GM18861 (cell line): ENCODE measurements at regions not wholly inside any gene's neighbourhood (a gene's known extent, or its start where the extent isn't known, plus 50 kb on each side); places are given as distances from the start of the nearest gene placed in this dataset.

Source experiments
- ATAC-seq: cut with Tn5 transposase; IDR thresholded peaks from one replicate; pipeline ENCODE4 v1.9.1; 2021; ENCODE audit not compliant: unreplicated experiment

DNA sequence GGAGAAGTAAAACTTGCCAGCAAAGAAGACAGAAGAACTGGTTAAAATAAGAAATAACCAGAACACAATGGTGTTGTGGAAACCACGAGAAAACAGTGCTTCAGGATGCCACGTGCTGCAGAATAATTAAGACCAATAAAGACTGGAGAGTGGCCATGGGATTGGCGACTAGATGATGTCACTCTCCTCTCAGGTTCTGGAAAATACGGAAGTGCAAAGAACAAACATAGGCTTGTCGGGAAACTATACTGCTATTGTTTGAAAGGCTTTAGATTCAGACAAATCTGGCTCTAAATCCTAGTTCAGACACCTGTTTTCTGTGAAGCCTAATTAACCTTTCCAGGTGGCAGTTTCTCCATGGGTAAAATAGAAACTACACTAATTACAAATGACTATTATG lies 138.4 kb upstream of the STXBP5 start:
- no peak for ATAC-seq

DNA sequence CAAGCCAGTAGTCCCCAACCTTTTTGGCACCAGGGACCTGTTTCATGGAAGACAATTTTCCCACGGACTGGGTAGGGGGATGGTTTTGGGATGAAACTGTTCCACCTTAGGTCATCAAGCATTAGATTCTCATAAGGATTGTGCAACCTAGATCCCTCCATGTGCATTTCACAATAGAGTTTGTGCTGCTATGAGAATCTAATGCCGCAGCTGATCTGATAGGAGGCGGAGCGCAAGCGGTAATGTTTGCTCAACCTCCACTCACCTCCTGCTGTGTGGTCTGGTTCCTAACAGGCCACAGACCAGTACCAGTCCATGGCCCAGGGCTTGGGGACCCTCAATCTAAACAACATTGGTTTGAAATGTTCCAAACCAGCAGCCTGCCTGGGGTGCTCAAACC lies 137.0 kb upstream of the STXBP5 start:
- no peak for ATAC-seq

DNA sequence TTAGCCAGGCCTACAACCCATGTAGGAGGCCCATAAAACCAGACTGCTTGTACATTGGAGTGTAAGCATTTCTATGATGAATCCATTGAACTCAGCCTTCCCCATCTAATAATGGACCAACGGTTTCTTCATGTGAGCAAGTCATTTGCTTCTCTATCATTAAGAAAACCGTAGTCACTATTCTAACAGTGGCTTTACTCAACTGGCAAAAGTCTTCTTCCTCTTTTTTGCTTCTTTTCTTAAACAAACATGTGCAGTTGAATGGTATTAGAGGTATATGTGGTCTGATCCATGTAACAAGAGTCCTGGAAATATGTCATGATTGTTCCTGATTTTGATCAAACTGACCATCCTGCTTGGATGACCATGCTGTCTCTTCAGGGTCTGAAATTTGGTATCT lies 132.4 kb upstream of the STXBP5 start:
- no peak for ATAC-seq

DNA sequence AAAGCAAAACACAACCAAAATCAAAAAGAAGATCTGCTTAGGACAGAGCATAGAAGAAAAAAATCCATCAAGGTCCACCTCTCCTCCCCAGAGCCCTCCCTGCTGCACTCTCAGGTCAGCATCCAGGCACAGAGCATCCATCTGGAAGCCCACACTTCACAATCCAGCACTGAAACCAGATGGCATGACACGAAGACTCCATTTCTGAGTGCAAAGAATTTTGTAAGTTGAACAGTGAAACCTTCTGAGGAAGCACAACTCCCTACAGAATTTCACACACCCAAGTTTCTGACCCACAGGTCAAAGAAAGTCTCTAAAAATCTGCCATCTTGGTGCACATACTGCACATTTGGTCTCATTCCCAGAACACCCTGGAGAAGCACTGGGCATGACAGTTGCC lies 128.8 kb upstream of the STXBP5 start:
- ATAC-seq, result no peak

DNA sequence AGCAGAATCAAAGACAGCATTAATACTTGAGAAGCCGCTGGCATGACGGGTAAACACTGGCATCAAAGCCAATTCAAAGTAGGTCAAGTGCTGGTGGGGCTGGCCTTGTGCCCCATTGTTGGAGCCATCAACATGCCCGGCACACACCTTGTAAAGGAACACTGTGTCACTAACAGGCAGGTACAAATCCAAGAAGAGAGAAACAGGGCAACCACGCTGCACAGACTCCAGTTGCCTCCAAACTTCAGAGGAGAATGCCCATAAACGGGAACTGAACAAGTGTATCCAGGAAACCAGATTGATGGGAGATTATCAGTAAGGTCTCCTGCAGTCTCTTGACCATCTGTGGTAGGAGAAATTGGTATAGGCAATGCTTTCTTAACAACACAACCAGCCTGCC lies 127.0 kb upstream of the STXBP5 start:
- ATAC-seq, result no peak

DNA sequence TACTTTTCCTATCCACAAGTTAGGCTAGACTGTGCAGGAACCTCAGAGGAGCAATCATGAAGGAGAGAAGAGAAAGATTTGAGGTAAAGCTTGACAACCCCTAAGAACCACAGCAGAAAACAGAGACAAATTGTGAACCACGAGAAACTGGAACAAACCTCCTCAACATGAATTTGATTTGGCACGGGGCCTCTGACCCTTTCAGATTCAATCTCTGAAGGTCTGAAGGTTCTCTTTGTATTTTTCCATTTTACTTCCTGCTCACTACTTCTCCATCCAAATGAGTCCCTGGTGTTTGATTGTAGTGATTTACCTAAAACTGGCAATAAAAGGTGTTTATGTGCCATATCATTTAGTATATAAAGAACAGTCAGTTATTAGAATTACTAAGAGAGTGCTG lies 126.1 kb upstream of the STXBP5 start:
- no peak for ATAC-seq

DNA sequence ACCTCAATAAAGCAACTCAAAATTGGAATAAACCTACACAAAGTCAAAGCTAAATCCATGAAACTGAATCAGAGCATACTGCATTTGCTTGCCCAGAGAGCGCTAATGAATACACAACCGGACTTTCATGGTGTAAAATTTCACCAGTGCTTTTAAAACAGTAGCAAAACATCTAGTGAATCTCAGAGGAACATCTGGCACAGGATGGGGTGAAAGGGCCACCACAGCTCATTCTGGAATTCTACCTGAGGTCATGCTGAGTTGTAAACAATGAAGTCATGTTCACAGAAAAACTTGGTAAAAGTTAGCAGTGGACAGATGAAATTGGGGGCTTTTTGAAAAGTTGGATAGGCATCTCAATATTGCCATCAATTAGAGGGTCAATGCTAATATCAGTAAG lies 125.6 kb upstream of the STXBP5 start:
- ATAC-seq, result no peak

DNA sequence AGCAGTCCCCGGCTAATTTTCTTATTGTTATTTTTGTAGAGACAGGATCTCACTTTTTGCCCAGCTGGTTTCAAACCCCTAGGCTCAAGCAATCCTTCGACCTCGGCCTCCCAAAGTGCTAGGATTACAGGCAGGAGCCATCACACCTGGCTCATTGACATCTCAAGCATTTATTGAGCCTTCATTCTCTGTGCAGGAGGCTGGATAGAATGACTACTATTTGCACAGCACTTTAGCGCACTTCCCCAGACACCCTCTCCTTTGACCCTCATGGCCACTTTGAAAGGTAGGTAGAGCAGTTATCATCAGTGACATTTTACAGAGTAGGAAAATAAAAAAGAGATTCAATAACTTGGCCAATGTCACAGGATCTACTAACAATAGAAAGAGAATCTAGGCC lies 124.0 kb upstream of the STXBP5 start:
- no peak for ATAC-seq

DNA sequence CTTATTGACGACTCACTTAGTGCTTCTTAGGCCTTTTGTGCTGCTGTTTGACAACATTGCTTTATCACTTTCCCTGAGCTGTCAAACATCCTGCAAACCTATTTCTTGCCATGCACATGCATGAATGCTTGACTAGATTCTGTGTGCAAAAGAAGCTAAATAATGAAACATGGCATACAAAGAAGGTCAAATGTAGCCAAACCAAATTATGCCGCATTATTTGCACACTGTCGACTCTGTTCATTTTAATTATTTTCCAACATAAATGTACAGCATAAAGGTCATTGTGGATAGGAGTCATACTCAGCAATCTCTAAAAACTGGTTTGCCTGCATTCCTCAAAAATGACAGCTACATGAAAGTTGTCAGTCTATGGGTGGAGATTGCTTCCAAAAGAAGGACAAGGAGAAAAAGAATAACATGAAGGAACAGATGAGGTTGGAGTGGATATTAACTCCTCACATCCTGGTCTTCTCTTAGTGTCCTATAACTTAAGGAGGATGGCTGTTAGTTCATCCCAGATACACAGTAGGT lies 123.1 kb upstream of the STXBP5 start:
- ATAC-seq, result no peak

DNA sequence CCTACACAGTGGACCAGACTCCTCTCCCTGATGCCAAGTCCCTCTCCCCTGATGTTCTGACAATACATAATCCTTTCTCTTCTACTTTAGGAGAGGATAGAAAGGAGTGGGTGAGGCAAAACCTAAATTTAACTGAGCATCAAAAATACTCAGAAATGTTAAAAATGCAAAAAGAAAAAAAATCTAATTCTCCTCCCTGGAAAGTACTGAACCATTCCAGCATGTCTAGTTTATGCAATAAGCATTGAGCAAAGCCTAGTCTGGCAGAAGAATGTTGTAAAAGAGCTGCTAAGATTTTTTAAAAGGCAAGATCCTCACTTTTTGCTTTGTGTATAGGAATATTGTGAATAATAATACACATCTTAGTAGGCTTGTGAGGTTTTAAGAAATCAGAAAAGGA lies 116.6 kb upstream of the STXBP5 start:
- ATAC-seq, result no peak

DNA sequence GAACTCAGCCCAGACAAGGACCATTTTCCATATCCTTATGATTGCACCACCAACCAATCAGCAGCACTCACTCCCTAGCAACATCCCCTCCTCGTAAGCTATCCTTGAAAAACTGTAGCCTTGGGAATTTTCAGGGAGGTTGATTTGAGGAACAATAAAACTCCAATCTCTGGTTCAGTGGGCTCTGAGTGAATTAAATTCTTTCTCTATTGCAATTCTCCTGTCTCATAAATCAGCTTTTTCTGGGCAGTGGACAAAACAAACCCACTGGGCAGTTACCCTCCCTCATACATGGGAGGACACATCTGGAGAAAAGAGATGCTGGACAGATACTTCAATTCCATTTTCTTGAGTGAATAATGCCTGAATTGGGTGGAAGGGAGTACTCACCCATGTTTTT lies 115.4 kb upstream of the STXBP5 start:
- ATAC-seq, result no peak

DNA sequence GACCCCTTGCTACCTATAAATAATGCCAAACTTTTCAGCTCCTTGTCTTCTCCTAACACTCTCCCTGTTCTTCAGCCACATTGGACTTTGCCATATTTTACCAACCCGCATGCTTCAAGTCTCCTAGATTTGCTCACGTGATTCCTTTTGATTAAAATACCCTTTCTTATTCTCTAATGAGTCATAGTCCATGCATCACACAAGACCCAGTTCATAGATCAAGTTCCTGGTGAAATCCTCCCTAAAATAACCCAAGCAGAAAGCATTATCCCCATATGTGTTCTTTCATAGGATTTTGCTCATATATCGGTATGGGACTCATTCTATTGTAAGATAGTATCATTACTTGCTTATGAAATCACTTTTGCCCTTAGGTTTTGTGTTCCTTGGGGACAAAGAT lies 108.9 kb upstream of the STXBP5 start:
- no peak for ATAC-seq

DNA sequence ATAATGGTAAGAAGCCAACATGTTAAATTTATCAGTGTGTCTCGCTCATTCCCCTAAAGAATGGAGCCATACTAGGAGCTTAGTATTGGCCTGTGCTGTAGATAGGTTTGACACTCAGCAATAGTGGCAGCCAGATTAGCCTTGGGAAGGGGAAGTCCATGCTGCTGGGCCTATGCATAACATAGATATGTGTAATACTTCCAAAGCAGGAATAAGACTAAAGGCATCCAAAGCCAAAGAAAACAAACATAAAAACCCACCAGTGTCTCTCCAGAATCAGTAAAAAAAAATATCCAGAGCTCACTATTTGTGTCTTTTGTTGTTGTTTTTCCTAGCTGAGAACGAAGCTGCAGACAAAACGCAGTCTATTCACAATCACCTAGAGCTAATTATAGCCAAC lies 104.2 kb upstream of the STXBP5 start:
- no peak for ATAC-seq

DNA sequence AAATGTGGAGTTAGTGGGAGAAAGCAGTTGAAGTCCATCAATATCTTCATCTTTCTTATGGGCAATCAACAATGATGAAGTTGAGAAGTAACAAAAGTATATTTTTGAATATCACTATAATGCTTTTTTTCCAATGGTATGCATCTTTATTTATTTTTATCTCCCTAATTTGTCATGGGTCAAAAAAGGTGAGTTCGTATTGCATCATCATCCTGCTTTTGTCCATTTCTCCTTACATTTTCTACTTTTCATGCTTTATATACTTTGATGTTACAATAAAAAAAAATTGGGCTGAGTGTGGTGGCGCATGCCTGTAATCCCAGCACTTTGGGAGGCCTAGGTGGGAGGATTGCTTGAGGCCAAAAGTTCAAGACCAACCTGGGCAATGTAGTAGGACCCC lies 101.2 kb upstream of the STXBP5 start:
- no peak for ATAC-seq

DNA sequence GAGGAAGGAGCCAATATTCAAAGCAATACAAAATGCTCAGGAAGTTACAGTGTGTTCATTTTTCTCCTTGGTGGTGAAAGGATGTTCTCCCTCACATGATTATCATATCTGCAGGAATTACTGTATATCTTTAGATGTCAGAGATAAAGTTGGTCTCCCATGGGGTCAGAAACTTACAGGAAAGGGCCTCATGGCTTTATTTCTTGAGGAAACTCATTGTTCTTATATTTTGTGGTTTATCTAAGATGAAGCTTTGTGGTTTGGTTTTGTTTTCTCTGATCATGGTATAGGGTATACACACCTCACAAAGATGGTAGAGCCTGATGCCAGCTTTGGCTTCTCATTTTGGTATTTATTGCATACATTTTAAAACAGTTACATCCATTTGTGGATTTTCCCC lies 100.5 kb upstream of the STXBP5 start:
- ATAC-seq, result no peak

DNA sequence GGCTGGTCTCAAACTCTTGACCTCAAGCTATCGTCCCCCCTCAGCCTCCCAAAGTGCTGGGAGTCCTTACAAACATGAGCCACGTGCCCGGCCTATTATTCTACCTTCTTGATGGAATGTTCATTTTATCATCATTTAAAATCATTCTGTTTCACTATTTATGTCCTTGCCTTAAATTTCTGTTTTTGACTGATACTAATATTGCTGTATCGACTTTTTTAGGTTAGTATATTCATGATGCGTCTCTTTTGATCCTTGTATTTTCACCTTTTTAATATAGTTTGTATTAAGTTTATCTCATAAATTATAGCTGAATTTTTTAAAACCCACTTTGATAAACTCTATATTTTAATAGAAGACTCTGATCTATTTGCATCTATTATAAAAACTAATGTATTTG lies 98.4 kb upstream of the STXBP5 start:
- no peak for ATAC-seq

DNA sequence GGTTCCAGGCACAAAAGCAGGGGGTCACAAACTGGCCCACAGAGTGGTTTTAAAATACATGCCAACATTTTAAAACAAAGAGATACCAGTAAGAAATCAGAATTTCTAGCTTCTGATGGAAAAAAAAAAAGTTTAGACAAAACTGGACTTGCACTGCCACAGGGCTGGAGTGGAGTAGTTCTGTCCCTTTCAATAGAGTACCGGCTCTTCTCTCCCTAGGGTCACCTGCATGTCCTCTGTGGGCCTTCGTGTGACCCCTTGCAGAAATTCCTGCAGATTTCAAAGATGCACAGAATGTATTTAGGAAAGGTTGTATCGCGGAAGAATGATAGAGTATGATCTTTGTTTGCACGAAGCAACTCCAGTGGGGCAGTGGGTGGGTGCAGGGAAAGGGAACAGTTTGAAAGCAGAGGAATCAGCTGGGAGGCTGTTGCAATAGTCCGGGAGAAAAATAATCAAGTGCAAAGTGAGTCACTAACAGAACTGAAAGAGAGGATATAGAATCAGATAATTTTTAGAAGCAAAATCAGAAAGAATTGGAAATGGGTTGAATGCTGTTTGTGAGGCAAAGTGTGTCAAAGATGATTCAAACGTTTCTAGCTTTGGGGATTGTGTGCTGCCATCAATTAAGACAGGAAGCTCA lies 97.3 kb upstream of the STXBP5 start:
- ATAC-seq, result no peak

DNA sequence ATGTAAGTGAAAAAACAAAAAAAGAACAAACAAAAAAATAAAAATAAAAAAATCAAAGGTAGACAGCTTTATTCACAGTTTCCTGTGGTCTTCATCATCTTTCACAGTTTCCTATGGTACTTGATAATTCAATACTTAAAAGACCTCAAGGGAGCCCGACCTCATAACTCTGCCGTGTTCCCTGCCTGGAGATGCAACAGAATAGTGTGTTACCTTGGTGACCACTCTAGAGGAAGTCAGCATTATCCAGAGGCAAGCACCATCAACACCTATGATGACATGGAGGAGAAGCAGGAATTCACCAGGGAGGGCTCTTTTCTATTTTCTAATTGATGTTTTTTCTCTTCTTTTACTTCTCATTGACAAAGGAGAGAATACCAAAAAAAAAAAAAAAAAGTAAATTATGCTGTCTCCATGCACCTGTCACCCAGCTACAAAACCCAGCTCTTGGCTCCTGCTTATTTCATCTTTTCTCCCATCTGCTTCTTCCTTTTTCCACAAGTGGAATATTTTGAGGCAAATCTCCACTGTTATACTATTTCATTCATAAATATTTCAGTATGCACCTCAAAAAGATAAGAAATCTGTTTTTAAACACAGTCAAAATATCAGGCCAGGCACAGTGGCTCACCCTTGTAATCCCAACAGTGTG lies 95.8 kb upstream of the STXBP5 start:
- no peak for ATAC-seq

DNA sequence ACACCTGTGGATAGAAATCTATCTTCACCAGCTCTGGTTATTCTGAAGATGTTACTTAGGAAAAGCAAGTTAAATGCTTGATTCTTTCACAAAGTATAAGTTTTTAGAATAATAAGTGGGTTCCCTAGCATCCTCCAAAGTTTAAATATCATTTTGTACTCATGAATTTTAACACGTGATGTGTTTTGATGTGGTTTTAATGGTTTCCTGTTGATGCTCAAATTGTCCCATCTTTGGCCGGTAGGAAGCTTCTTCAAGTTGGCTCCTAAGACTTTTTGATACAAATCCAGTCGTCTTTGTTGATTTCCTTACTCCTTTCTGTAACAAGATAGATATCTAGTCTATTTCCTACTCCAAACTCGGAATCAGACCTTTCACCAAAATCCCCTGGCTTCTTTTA lies 94.5 kb upstream of the STXBP5 start:
- ATAC-seq, result no peak

DNA sequence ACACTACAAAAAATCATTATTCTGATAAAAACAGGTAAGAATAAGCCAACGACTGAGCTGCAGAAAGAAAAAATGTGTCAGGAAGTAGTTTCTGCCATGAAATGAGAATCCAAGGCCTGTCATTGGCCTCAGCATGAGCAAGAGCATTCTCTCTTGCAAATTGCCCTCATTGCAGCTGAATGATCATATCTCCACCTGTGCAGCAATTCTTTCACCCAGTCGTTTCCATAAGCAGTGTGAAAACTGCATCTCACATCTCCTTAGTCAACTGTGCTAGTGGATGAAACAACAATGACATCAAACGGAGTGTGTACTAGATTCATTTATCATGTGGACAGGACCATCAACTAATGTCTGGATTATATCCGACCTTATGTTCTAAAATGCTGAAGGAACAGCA lies 88.2 kb upstream of the STXBP5 start:
- ATAC-seq, result no peak

DNA sequence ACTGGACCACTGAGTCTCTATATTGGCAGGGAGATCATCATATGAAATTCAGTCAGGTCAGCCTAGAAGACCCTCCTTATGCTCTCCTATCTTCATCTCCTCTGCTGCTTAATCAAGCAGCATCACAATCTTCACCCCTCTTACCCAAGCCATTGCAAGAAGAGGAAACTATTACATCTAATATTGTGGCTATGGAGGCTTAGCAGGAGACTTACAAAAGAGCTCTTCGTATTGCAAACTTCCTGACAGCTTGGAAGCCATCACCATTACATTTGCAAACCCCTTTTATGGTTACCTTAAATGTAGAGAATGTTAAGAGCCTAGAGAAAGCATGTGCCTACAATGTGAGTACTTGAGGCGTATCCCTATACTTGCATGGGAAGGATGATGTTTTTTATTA lies 87.2 kb upstream of the STXBP5 start:
- ATAC-seq, result no peak

DNA sequence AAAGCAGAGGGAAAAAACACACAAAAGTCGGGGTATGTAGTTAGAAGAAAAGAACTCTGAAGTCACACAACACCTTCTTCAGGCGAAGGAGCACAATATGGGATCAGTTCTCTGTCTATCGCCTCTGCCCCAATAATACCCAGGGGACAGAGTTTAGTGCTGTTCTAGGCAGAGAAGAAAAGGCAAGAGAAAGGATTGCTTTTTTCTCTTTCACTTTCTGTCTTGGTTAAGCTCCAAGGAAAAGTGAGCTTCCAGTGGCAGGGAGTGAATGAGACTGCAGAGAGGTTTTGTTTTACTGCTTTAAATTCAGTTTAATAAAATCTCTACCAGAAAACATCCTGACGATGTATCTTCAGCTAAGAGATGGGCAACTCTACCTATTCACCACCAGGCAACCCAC lies 86.6 kb upstream of the STXBP5 start:
- no peak for ATAC-seq

DNA sequence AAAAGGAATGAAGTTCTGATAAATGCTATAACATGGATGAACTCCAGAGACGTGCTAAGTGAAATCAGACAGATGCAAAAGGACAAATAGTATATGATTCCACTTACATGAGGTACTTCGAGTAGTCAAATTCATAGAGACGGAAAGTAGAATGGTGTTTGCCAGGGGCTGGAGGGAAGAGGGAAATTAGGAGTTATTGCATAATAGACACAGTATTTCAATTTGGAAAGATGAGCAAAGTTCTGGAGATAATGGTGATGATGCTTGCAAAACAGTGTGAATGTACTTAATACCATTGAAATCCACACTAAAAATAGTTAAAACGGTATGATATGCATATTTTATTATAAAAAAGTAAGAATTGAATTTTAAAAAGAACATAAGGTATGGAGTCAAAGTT lies 84.9 kb upstream of the STXBP5 start:
- ATAC-seq, result no peak
